AG04449 (cell line): ENCODE measurements at regions not wholly inside any gene's neighbourhood (a gene's known extent, or its start where the extent isn't known, plus 50 kb on each side); places are given as distances from the start of the nearest gene placed in this dataset.
"Not testable (repeated sequence)": the region's sequence is repeated elsewhere in the genome, so short reads cannot be mapped to it uniquely, and the experiment has no call there.

ENCODE experiments used
- CTCF ChIA-PET: fragments of 350-600 bp; formaldehyde crosslinking; extraction: SDS; loops from one replicate; lab custom pipeline; 2021; ENCODE audit warnings: antibody characterized with exemption; lab: Yijun Ruan, JAX
- POLR2A ChIA-PET: fragments of 400-600, 350-600 bp; formaldehyde crosslinking; extraction: SDS; loops from one replicate; lab custom pipeline; 2020; ENCODE audit warnings: antibody characterized with exemption, inconsistent platforms; lab: Yijun Ruan, JAX
- DNase-seq: peaks from one replicate; pipeline ENCODE4 v3.0.0-alpha.2; 2010; ENCODE audit warnings: low read depth, low spot score
- H3K4me3 ChIP-seq: 2 replicates; pipeline ENCODE4 v1.5.1; 2011; ENCODE audit warnings: low read depth, mild to moderate bottlenecking, control low read depth, low read length
- TF ChIP-seq, protein P1 (sequence below): IDR thresholded peaks from one replicate; pipeline ENCODE4 v1.5.1; 2011; ENCODE audit warnings: mild to moderate bottlenecking, moderate library complexity, low read length, control low read depth, inconsistent platforms; ENCODE audit not compliant: insufficient read depth; ENCODE audit errors: missing control alignments

DNA sequence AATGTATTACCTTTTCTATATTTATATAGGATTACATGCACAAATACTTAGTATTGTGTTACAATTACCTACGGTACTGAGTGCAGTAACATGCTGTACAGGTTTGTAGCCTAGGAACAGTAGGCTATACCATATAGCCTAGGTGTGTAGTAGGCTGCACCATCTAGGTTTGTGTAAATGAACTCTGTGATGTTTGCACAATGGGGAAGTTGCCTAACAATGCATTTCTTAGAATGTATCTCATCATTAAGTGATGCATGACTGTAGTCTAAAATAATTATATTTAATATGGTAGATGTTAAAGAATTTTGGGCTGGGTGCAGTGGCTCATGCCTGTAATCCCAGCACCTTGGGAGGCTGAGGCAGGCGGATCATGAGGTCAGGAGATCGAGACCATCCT lies 281.0 kb downstream of the KLF13 start:
- CTCF ChIA-PET, result no interaction called here
- no peak overlapping the region for H3K4me3 ChIP-seq
- TF ChIP-seq, protein P1, sequence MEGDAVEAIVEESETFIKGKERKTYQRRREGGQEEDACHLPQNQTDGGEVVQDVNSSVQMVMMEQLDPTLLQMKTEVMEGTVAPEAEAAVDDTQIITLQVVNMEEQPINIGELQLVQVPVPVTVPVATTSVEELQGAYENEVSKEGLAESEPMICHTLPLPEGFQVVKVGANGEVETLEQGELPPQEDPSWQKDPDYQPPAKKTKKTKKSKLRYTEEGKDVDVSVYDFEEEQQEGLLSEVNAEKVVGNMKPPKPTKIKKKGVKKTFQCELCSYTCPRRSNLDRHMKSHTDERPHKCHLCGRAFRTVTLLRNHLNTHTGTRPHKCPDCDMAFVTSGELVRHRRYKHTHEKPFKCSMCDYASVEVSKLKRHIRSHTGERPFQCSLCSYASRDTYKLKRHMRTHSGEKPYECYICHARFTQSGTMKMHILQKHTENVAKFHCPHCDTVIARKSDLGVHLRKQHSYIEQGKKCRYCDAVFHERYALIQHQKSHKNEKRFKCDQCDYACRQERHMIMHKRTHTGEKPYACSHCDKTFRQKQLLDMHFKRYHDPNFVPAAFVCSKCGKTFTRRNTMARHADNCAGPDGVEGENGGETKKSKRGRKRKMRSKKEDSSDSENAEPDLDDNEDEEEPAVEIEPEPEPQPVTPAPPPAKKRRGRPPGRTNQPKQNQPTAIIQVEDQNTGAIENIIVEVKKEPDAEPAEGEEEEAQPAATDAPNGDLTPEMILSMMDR, result no peak
- POLR2A ChIA-PET, result no interaction called here
- DNase-seq, result no peak

DNA sequence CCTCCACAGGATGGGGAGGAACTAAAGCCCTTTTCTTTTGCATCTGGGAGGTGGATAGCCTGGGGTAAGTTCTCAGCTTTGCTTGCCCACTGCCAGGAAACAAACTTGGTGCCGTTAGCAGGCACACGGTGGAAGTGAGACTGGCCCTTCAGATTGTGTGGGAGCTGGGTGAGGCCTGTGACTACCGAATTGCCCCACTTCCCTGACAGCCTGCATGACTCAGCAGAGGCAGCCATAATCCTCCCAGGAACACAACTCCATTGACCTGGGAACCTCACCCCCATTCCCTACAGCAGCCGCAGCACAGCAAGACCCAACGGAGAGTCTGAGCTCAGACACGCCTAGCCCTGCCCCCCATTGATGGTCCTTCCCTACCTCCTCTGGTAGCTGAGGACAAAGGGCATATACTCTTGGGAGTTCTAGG lies 282.6 kb downstream of the KLF13 start:
- TF ChIP-seq, protein P1, result no peak
- CTCF ChIA-PET, result no interaction called here
- POLR2A ChIA-PET, result no interaction called here
- no peak overlapping the region for H3K4me3 ChIP-seq
- DNase-seq, result no peak

DNA sequence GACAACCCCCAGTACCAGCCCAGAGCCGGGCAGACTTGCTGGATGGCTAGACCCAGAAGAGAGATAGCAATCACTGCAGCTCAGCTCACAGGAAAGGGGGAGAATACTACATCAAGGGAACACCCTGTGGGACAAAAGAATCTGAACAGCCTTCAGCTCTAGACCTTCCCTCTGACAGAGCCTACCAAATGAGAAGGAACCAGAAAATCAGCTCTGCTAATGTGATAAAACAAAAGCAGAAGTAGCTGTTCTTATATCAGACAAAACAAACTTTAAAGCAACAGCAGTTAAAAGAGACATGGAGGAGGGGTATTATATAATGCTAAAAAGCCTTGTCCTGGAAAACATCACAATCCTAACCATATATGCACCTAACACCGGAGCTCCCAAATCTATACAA lies 283.3 kb downstream of the KLF13 start:
- TF ChIP-seq, protein P1, result no peak
- CTCF ChIA-PET, result no interaction called here
- POLR2A ChIA-PET, result interaction anchor here (0.6 kb wide), 1 partner anchor 1544 kb away, joined by 3 read pairs; no protein-coding TSS in a partner anchor
- no peak overlapping the region for H3K4me3 ChIP-seq
- DNase-seq, result no peak

DNA sequence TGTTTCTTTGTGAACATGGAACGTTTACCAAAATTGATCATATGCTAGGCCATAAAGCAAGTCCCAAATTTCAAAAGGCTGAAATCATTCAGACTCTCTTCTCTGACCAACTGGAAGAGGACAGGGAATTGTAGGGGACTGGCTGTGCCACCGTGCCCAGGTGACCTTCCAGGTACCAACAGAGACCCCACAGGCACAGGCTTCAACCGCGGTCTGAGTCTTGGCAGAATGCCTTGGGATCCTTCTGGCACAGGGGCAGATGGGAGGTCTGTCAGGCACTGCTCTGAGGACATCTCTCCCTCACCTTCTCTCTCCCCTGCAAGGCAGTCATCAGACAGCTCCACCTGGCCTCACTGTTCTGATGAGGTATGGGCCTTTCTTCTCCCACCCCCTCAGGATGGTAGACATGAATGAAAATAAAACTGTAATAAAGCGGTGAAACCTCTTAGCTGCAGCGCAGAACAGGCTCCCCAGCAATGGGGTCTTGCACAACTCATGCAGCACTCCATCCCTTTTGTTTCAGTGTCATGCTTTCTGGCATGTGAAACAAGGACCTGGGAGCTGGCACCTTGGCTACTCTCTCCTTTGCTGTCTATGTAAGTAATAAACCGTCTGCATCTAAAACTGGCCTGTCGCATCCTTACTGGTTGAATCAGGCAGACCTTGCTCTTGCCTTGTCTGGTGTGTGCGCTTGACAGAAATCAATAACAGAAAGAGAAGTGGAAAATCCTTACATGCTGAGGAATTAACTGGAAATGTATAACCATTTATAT lies 289.2 kb downstream of the KLF13 start:
- ChIA-PET CTCF (no interaction called here), POLR2A (no interaction called here)
- H3K4me3 ChIP-seq, result no peak overlapping the region
- no peak for DNase-seq
- TF ChIP-seq, protein P1, result no peak

DNA sequence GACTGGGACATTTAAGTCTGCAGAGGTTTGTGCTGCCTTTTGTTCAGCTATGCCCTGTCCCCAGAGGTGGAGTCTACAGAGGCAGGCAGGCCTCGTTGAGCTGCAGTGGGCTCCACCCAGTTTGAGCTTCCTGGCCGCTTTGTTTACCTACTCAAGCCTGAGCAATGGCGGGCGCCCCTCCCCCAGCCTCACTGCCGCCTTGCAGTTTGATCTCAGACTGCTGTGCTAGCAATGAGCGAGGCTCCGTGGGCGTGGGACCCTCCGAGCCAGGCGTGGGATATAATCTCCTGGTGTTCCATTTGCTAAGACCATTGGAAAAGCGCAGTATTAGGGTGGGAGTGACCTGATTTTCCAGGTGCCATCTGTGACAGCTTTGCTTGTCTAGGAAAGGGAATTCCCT lies 296.7 kb downstream of the KLF13 start:
- DNase-seq, CTCF ChIA-PET, H3K4me3 ChIP-seq, POLR2A ChIA-PET: not testable (repeated sequence)

DNA sequence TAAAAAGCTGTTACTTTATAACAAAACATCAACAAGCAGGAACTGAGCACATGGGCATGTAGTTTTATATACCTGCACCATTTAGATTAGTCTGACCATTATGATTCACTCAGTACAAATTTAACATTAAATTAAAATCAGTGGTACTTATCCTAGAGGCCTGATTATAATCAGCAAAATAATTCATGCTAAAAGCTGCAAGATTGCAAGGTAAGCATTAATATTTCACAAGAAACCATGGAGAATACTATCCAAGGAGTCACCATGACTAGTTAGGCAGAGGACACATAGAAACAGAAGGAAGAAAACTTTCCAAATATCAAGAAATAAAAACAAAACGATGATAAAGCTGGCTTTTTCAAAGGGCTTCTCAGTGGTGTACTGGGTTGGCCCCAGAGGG lies 297.5 kb downstream of the KLF13 start:
- CTCF ChIA-PET, POLR2A ChIA-PET, H3K4me3 ChIP-seq, DNase-seq: not testable (repeated sequence)

DNA sequence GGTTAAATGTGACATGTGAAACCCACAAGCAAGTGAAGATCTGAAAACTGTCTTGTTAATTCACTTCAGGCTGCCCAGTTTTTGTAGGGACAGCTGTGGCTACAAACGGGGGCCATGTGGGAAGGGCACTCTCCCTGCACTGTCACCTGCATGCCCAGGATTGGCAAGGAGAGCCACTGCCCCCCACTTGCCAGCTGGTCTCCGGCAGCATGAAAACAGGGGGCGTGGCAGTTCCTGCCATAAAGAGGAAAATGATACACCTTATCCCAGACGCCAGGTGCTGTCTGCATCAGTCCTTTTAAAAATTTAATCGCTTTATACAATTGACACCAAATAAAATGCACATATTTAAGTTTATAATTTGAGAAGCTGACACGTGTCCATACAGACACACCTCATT lies 309.1 kb downstream of the KLF13 start:
- POLR2A ChIA-PET, H3K4me3 ChIP-seq, DNase-seq, CTCF ChIA-PET: not testable (repeated sequence)

DNA sequence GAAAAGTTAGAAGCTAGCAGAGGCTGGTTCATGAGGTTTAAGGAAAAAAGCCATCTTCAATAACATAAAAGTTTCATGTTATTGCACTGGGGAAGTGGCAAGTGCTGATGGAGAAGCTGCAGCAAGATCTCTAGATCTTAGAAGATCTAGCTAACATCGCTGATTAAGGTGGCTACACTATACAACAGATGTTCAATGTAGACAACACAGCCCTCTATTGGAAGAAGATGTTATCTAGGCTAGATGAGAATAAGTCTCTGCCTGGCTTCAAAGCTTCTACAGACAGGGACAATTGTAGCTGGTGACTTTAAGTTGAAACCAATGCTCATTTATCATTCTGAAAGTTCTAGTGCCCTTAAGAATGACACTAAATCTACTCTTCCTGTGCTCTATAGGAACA lies 310.3 kb downstream of the KLF13 start:
- H3K4me3 ChIP-seq, DNase-seq, CTCF ChIA-PET, POLR2A ChIA-PET: not testable (repeated sequence)

DNA sequence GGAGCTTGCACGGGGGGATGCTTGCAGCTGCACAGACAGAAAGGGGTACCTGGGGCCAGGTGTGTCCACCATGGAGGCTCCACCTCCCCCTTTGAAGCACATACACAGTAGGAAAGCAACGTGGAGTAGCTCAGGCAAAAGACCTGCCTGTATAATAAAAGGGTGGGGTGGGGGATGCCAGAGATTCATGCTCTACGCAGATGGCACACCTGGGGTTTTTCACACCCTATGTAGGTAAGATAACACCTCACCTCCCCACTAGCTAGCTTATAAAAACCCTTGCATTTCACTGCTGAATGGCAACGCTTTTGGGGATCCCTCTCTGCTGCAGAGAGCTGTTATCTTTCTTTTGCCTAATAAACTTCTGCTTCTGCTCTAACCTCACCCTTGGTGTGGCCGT lies 317.3 kb downstream of the KLF13 start:
- CTCF ChIA-PET, DNase-seq, POLR2A ChIA-PET, H3K4me3 ChIP-seq: not testable (repeated sequence)

DNA sequence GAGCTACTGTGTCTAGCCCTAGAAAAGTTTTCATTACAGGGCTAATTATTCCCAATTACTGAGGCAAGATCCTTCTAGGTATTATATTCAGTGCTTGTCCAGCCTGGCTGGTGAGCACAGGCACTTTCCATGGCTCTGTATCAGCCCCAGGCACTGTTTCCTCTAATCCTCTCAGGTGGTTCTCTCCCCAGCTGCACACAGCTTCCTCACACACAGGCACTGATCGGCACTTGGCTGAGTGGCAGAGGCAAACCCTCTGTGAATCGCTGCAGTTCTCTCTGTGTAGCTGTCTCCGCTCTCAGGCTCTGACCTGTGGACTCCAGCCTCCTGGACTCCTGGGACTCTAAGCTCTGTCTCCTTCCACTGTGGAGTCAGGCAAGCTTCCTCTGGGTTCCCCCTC lies 318.1 kb downstream of the KLF13 start:
- POLR2A ChIA-PET, DNase-seq, CTCF ChIA-PET, H3K4me3 ChIP-seq: not testable (repeated sequence)

DNA sequence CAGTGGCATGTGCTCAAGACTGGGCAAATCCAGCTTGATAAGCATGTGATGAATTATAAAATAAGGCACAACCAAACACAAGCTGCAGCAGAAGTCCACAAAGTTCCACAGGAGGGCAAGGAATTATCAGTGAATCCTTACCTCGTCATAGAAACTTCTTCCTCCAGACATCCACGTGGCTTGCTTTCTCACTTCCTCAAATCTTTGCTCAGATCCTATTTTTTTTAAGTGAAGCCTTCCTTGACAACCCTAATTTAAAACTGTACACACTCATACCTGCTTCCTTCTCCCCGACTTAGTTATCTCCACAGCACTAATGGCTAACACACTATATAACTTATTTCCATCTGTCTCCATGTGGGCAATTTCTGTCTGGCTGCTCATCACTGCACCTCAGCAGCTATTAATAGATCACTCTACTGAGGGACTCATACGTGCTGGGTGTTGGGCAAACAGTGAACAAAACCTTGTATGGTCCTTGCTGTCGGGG lies 320.7 kb downstream of the KLF13 start:
- DNase-seq, CTCF ChIA-PET: not testable (repeated sequence)

DNA sequence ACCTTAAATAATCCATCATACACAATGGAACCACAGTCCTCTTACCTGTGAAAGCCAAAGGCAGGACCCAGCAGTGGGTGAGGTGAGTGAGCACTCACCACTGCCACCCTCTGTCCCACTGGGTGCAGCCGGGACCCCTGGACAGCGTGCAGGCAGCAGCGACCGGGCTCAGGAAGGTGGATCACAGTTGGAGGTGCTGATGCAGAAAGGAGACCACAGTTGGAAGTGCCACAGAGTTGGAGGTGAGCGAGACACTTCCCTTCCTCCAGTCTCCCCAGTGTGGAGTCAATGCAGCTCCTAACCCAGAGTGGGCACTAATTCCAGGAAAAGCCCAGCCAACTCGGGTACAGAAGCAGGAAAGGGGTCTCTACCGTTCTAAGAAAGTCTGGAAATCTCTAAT lies 323.0 kb downstream of the KLF13 start:
- DNase-seq, POLR2A ChIA-PET, H3K4me3 ChIP-seq, CTCF ChIA-PET: not testable (repeated sequence)

More for the DNA sequence above, 320.7 kb downstream of the KLF13 start:
- H3K4me3 ChIP-seq, POLR2A ChIA-PET: not testable (repeated sequence)
